ENCODE measurements at regions not wholly inside any gene's neighbourhood (a gene's known extent, or its start where the extent isn't known, plus 50 kb on each side); places are given as distances from the start of the nearest gene placed in this dataset.
"Not testable (repeated sequence)": the region's sequence is repeated elsewhere in the genome, so short reads cannot be mapped to it uniquely, and the experiment has no call there.

DNA sequence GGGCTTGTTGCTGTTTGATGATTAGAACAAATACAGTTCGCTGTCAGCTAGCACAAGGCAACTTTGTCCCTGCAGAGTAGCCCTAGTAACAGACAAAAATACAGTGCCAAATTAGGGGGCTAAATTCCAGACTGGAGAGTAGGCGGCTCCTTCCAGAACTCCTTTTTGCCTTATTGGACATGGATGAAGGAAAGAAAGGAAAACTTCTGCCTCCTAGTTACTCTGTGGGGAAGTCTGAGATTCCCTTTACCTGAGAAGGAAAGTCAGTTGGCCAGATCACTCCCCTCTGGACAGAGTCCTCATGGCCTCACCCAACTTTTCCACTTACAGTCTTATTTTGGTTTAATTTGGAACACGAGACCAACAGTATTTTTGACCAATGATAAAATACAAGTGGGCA, 140.5 kb upstream of the ADAMTS3 start:
- Histone ChIP-seq H3K36me3 (ENCODE audit: control insufficient read depth, insufficient read depth, low read length) (no peaks in the 10 kb centered on the region), H3K4me3 (ENCODE audit: low read depth, low read length) (no peak overlapping the region), H3K27me3 (ENCODE audit: control insufficient read depth, insufficient read depth, low read length) (no peaks in the 10 kb centered on the region)
- TF ChIP-seq, protein P1, sequence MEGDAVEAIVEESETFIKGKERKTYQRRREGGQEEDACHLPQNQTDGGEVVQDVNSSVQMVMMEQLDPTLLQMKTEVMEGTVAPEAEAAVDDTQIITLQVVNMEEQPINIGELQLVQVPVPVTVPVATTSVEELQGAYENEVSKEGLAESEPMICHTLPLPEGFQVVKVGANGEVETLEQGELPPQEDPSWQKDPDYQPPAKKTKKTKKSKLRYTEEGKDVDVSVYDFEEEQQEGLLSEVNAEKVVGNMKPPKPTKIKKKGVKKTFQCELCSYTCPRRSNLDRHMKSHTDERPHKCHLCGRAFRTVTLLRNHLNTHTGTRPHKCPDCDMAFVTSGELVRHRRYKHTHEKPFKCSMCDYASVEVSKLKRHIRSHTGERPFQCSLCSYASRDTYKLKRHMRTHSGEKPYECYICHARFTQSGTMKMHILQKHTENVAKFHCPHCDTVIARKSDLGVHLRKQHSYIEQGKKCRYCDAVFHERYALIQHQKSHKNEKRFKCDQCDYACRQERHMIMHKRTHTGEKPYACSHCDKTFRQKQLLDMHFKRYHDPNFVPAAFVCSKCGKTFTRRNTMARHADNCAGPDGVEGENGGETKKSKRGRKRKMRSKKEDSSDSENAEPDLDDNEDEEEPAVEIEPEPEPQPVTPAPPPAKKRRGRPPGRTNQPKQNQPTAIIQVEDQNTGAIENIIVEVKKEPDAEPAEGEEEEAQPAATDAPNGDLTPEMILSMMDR (IDR thresholded peaks at IDR 0.05; ENCODE audit: insufficient read depth, low read length, severe bottlenecking) = no peak
- no peak for FAIRE-seq
- no peak for DNase-seq (ENCODE audit: low read depth)

DNA sequence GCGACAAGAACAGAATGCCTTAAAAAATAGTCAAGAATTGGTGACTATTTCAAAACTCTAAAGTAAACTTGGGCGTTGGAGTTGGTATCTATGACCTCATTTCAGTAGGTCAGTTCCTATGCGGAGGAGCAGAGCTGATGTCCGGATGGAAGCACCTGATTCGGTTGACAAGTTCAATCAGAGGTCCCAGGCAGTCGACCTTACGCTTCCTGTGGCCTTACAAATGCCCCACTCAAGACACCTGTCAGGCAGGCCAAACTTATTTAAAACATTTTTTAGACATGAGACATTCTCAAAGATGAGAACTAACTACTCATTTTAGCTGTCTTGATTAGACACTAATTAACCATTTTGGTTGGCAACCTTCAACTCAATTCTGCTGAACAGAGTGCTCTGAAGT, 137.7 kb upstream of the ADAMTS3 start:
- FAIRE-seq (no peak), DNase-seq (ENCODE audit: low read depth) (no peak)
- Histone ChIP-seq H3K36me3 (ENCODE audit: control insufficient read depth, insufficient read depth, low read length) (no peaks in the 10 kb centered on the region), H3K4me3 (ENCODE audit: low read depth, low read length) (no peak overlapping the region), H3K27me3 (ENCODE audit: control insufficient read depth, insufficient read depth, low read length) (no peaks in the 10 kb centered on the region)
- TF ChIP-seq, protein P1 (IDR thresholded peaks at IDR 0.05; ENCODE audit: insufficient read depth, low read length, severe bottlenecking) = no peak

DNA sequence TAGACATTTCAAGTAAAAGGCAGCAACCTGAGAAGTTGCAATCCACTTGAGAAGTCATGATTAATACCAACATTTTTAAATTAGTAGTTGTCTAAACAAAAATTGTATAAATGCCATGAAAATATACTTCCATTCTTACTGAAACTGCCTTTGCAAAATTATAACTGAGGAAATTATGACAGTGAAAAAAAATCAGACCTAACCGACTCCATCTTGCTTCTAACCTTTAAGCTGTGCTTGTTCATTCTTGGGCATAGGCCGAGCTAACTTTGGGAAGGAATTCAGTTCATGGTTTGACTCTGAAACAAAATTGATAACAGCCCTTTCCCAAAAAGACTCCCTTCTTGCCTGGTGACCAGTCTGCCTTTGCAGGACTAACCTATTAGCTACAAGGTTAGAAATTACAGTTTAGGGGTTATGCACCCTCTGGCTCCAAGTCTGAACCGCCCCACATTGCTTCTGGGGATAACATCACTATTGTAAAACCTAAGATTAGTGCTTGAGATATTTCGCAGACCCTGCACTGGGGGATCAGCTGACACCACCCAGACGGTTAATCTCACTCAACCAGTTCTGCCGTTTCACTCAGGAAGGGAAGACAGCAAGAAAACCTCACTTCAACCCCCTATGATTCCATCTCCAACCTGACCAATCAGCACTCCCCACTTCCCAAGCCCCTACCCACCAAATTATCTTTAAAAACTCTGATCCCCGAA, 136.1 kb upstream of the ADAMTS3 start:
- H3K4me3 ChIP-seq (ENCODE audit: low read depth, low read length); H3K27me3 ChIP-seq (ENCODE audit: control insufficient read depth, insufficient read depth, low read length); FAIRE-seq; DNase-seq (ENCODE audit: low read depth); H3K36me3 ChIP-seq (ENCODE audit: control insufficient read depth, insufficient read depth, low read length): not testable (repeated sequence)

DNA sequence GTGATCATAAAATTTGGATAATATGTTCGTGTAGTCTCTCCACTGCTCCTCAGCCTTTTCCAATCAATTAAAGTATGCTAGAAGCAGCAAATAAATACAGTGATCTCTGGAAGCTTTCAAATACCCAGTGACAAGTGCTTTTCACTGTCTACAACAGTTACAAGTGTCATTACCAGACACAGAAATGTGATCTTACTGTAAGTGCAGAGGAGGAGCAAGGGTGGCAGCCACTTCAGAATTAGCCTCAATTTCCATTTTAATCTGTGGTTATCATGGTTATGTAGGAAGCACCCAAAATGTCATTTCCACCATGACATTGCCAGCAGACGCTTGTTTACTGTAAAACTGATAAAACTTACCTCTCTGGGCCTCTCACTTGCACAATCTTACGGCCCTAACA, 133.9 kb upstream of the ADAMTS3 start:
- no peak for FAIRE-seq
- Histone ChIP-seq H3K4me3 (ENCODE audit: low read depth, low read length) (no peak overlapping the region), H3K36me3 (ENCODE audit: control insufficient read depth, insufficient read depth, low read length) (no peaks in the 10 kb centered on the region), H3K27me3 (ENCODE audit: control insufficient read depth, insufficient read depth, low read length) (no peaks in the 10 kb centered on the region)
- TF ChIP-seq, protein P1 (IDR thresholded peaks at IDR 0.05; ENCODE audit: insufficient read depth, low read length, severe bottlenecking) = no peak
- no peak for DNase-seq (ENCODE audit: low read depth)

DNA sequence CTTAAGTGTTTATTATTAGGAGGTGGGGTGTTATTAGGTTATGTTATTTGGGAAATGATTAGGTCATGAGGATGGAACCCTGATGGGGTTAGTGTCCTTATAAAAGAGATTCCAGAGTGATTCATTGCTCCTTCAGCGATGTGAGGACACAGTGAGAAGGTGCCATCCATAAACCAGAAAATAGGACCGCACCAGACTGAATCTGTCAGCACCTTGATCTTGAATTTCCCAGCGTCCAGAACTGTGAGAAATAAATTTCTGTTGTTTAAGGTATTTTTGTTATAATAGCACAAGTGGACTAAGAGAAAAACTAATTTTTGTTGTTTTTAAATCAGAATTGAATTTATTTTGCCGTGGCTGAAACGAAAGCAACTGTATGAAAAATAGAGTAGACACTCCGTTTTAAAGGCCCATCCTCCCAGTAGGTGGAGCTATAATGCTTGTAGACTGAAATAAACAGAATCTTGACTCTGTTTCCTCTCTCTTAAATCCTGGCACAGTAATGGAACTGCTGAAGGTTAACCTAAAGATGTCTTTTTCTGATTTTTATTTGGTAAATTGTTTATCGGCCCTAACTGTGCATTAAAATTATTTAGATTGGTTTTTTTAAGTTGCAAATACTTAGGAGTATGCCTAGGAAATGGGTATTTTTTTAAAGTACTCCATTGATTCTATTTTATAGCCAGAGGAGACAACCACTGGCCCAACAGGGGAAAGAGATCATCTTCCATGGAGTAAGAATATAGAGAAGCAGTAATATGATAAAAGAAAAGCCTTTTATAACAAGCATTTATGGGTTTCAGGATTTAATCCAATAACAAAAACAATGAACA, 133.2 kb upstream of the ADAMTS3 start:
- TF ChIP-seq, protein P1 (IDR thresholded peaks at IDR 0.05; ENCODE audit: insufficient read depth, low read length, severe bottlenecking) = peak; percentile 56
- H3K36me3 ChIP-seq (ENCODE audit: control insufficient read depth, insufficient read depth, low read length) = no peaks in the 10 kb centered on the region
- FAIRE-seq (no peak), DNase-seq (ENCODE audit: low read depth) (peak; percentile 59)
- no peaks in the 10 kb centered on the region for H3K27me3 ChIP-seq (ENCODE audit: control insufficient read depth, insufficient read depth, low read length)
- H3K4me3 ChIP-seq (ENCODE audit: low read depth, low read length) = no peak overlapping the region

DNA sequence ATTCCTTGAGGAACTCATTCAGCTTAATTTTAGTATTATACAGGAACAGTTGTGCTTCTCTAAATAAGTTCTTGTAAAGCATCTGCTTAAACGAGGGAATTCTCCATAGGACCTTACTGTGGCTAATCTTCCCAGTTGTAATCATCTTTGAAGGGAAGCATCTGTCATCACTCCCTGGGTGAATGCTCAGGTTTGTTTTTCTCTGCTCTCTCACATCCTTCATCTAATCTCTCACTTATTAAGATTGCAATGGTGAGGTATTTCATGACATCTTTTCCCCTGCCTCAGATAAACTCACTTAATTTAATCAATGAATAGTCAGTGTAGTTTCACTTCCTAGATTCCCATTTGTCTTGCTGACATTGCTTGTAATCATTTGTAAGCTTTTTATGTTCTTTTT, 121.8 kb upstream of the ADAMTS3 start:
- DNase-seq (ENCODE audit: low read depth) = no peak
- TF ChIP-seq, protein P1 (IDR thresholded peaks at IDR 0.05; ENCODE audit: insufficient read depth, low read length, severe bottlenecking) = no peak
- FAIRE-seq = no peak

More for the DNA sequence above, 121.8 kb upstream of the ADAMTS3 start:
- no peaks in the 10 kb centered on the region for H3K27me3 ChIP-seq (ENCODE audit: control insufficient read depth, insufficient read depth, low read length)
- no peak overlapping the region for H3K4me3 ChIP-seq (ENCODE audit: low read depth, low read length)
- no peaks in the 10 kb centered on the region for H3K36me3 ChIP-seq (ENCODE audit: control insufficient read depth, insufficient read depth, low read length)

Data from bronchial epithelial cell (primary cell).